ENCODE measurements at regions not wholly inside any gene's neighbourhood (a gene's known extent, or its start where the extent isn't known, plus 50 kb on each side); places are given as distances from the start of the nearest gene placed in this dataset.
A peak's percentile ranks its signal among the peaks of the same experiment; 100 is the strongest.

- Mint-ChIP-seq H3K4me1 (peaks cover 4% of the 10 kb centered on the region), H3K9me3 (no peaks in the 10 kb centered on the region), H3K27me3 (ENCODE audit: insufficient read depth, low read depth, poor library complexity) (peaks cover 4% of the 10 kb centered on the region), H3K36me3 (ENCODE audit: low read depth) (no peaks in the 10 kb centered on the region), H3K4me3 (no peak overlapping the region), H3K27ac (no peak overlapping the region)
- no peak for TF ChIP-seq REST (IDR thresholded peaks at IDR 0.05; ENCODE audit: unreplicated experiment)
- no peak for TF ChIP-seq STAT1 (IDR thresholded peaks at IDR 0.05; ENCODE audit: unreplicated experiment)
- no peak for TF ChIP-seq CREB1 (CRISPR knock-in tag; IDR thresholded peaks at IDR 0.05; ENCODE audit: low read depth)
- no peak for TF ChIP-seq ZNF331 (CRISPR knock-in tag; IDR thresholded peaks at IDR 0.05; ENCODE audit: low read depth)
- no peak for TF ChIP-seq NANOG (IDR thresholded peaks at IDR 0.05; ENCODE audit: borderline replicate concordance)
- no peak for TF ChIP-seq POLR2AphosphoS5 (IDR thresholded peaks at IDR 0.05; ENCODE audit: low read depth)
- TF ChIP-seq EZH2 (IDR thresholded peaks at IDR 0.05; ENCODE audit: low read depth, unreplicated experiment), result no peak
- no peak for TF ChIP-seq CTCF (conservative IDR thresholded peaks at IDR 0.05; ENCODE audit: low read depth in 2 of 2)
- Histone ChIP-seq H2AFZ (peak overlapping the region; percentile 6; the same call in 1 of the 2 replicates), H3K4me3 (no peak overlapping the region), H3F3A (replicated peaks; ENCODE audit: low read depth) (no peaks in the 10 kb centered on the region), H3K4me2 (no peak overlapping the region), H3K79me2 (replicated peaks; ENCODE audit: insufficient read depth) (no peaks in the 10 kb centered on the region), H3K27ac (ENCODE audit: low read depth) (no peak overlapping the region), H4K20me1 (replicated peaks; ENCODE audit: insufficient read depth) (no peaks in the 10 kb centered on the region), H3K27me3 (ENCODE audit: insufficient read depth) (no peaks in the 10 kb centered on the region), H3K4me1 (ENCODE audit: insufficient read depth) (no peaks in the 10 kb centered on the region), H3K9me2 (ENCODE audit: insufficient read depth) (no peaks in the 10 kb centered on the region), H3K36me3 (ENCODE audit: insufficient read depth) (no peaks in the 10 kb centered on the region)
- ATAC-seq (no peak), DNase-seq (ENCODE audit: low spot score) (no peak)
These were observed 387.5 kb downstream of the PDGFC start for GRCh38 chr4:156584100-156584499.

- Mint-ChIP-seq H3K27me3 (ENCODE audit: insufficient read depth, low read depth, poor library complexity) (peaks cover 3% of the 10 kb centered on the region), H3K4me3 (no peak overlapping the region), H3K4me1 (no peaks in the 10 kb centered on the region), H3K36me3 (ENCODE audit: low read depth) (no peaks in the 10 kb centered on the region), H3K9me3 (no peaks in the 10 kb centered on the region), H3K27ac (no peak overlapping the region)
- H3K27ac ChIP-seq (ENCODE audit: low read depth), result no peak overlapping the region
- H3K27me3 ChIP-seq (ENCODE audit: insufficient read depth), result no peaks in the 10 kb centered on the region
- DNase-seq (ENCODE audit: low spot score) (no peak), ATAC-seq (no peak)
- no peaks in the 10 kb centered on the region for H3K36me3 ChIP-seq (ENCODE audit: insufficient read depth)
- no peaks in the 10 kb centered on the region for H4K20me1 ChIP-seq (replicated peaks; ENCODE audit: insufficient read depth)
- no peak overlapping the region for H3K4me3 ChIP-seq
- no peaks in the 10 kb centered on the region for H3K9me2 ChIP-seq (ENCODE audit: insufficient read depth)
- H3F3A ChIP-seq (replicated peaks; ENCODE audit: low read depth), result no peaks in the 10 kb centered on the region
- H3K4me1 ChIP-seq (ENCODE audit: insufficient read depth), result no peaks in the 10 kb centered on the region
- H2AFZ ChIP-seq, result no peak overlapping the region
- no peak overlapping the region for H3K4me2 ChIP-seq
- no peaks in the 10 kb centered on the region for H3K79me2 ChIP-seq (replicated peaks; ENCODE audit: insufficient read depth)
- TF ChIP-seq ZNF114 (CRISPR knock-in tag; IDR thresholded peaks at IDR 0.05) (no peak), ZNF331 (CRISPR knock-in tag; IDR thresholded peaks at IDR 0.05; ENCODE audit: low read depth) (no peak), NANOG (IDR thresholded peaks at IDR 0.05; ENCODE audit: borderline replicate concordance) (no peak), EZH2phosphoT487 (IDR thresholded peaks at IDR 0.05; ENCODE audit: unreplicated experiment) (no peak), ETS1 (IDR thresholded peaks at IDR 0.05) (no peak)
These were observed 388.3 kb downstream of the PDGFC start for GRCh38 chr4:156583265-156583664.

All from GM23338 (cell line).